ENCODE measurements at regions not wholly inside any gene's neighbourhood (a gene's known extent, or its start where the extent isn't known, plus 50 kb on each side); places are given as distances from the start of the nearest gene placed in this dataset.
A peak's percentile ranks its signal among the peaks of the same experiment; 100 is the strongest.

GRCh38 chr16:62954144-62955032 is 918.1 kb upstream of the CDH8 start:
- H3F3A ChIP-seq (ENCODE audit: insufficient read depth, low read length, poor library complexity, severe bottlenecking) = peaks cover 4% of the 10 kb centered on the region
- no peaks in the 10 kb centered on the region for H3K9me3 ChIP-seq (ENCODE audit: low read length)
- peak overlapping the region; percentile 52 for H3K27ac ChIP-seq (ENCODE audit: low read length)
- H3K79me2 ChIP-seq (replicated peaks; ENCODE audit: insufficient read depth, low read length) = no peaks in the 10 kb centered on the region
- TF ChIP-seq MXI1 (conservative IDR thresholded peaks at IDR 0.05; ENCODE audit: poor library complexity, severe bottlenecking) (no peak), REST (IDR thresholded peaks at IDR 0.05; ENCODE audit: borderline replicate concordance) (no peak), EP300 (conservative IDR thresholded peaks at IDR 0.05; ENCODE audit: poor library complexity, severe bottlenecking) (no peak), EZH2 (IDR thresholded peaks at IDR 0.05; ENCODE audit: borderline replicate concordance, insufficient read depth, low read length, poor library complexity, severe bottlenecking) (no peak), CTCF (IDR thresholded peaks at IDR 0.05; ENCODE audit: poor library complexity, severe bottlenecking) (no peak), POLR2AphosphoS5 (IDR thresholded peaks at IDR 0.05) (no peak), SMC3 (conservative IDR thresholded peaks at IDR 0.05; ENCODE audit: poor library complexity) (no peak), RAD21 (conservative IDR thresholded peaks at IDR 0.05) (no peak), TAF1 (IDR thresholded peaks at IDR 0.05; ENCODE audit: low read depth) (no peak)
- H3K4me3 ChIP-seq (ENCODE audit: low read length) = peak overlapping the region; percentile 24
- no peaks in the 10 kb centered on the region for H4K20me1 ChIP-seq (ENCODE audit: insufficient read depth)
- H3K9me2 ChIP-seq (ENCODE audit: insufficient read depth, low read length) = no peaks in the 10 kb centered on the region
- no peaks in the 10 kb centered on the region for H3K36me3 ChIP-seq (ENCODE audit: insufficient read depth, low read length)
- H3K27me3 ChIP-seq (ENCODE audit: insufficient read depth, low read depth, low read length) = no peaks in the 10 kb centered on the region
- no peak overlapping the region for H3K9ac ChIP-seq (ENCODE audit: low read length)
- H2AFZ ChIP-seq (ENCODE audit: low read depth, low read length) = no peak overlapping the region
- no peak overlapping the region for H3K4me2 ChIP-seq (ENCODE audit: low read length)

DNA sequence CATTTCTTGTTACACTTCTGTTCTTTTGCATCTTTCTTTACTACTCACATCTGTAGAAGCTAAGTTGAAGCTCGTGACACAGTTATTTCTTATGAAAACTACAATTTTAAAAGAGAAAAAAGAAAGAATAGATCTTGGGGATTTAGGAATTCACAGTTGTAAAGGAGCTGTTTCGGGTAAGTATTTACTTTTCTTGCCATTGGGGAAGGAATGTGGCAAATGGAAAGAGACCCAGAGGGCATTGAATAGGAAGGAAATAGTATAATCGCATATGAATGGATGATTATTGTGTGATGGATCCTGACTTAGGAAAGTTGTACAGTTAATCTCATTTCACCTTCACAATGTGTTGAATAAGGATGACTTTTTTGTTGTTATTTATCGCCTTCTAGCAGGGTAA is 914.1 kb upstream of the CDH8 start:
- Histone ChIP-seq H3K9ac (ENCODE audit: low read length) (no peak overlapping the region), H2AFZ (ENCODE audit: low read depth, low read length) (no peak overlapping the region), H3F3A (ENCODE audit: insufficient read depth, low read length, poor library complexity, severe bottlenecking) (peaks cover 1% of the 10 kb centered on the region), H3K4me2 (ENCODE audit: low read length) (no peak overlapping the region), H3K79me2 (replicated peaks; ENCODE audit: insufficient read depth, low read length) (no peaks in the 10 kb centered on the region), H3K27ac (ENCODE audit: low read length) (no peak overlapping the region), H3K36me3 (ENCODE audit: insufficient read depth, low read length) (no peaks in the 10 kb centered on the region), H3K9me2 (ENCODE audit: insufficient read depth, low read length) (no peaks in the 10 kb centered on the region), H4K20me1 (ENCODE audit: insufficient read depth) (no peaks in the 10 kb centered on the region), H3K4me3 (ENCODE audit: low read length) (no peak overlapping the region), H3K9me3 (ENCODE audit: low read length) (no peaks in the 10 kb centered on the region), H3K27me3 (ENCODE audit: insufficient read depth, low read depth, low read length) (no peaks in the 10 kb centered on the region)
- TF ChIP-seq EZH2 (IDR thresholded peaks at IDR 0.05; ENCODE audit: borderline replicate concordance, insufficient read depth, low read length, poor library complexity, severe bottlenecking) = no peak
- TF ChIP-seq CTCF (IDR thresholded peaks at IDR 0.05; ENCODE audit: poor library complexity, severe bottlenecking) = no peak
- no peak for TF ChIP-seq POLR2AphosphoS5 (IDR thresholded peaks at IDR 0.05)
- TF ChIP-seq RAD21 (conservative IDR thresholded peaks at IDR 0.05) = no peak
- no peak for TF ChIP-seq SMC3 (conservative IDR thresholded peaks at IDR 0.05; ENCODE audit: poor library complexity)
- TF ChIP-seq TAF1 (IDR thresholded peaks at IDR 0.05; ENCODE audit: low read depth) = no peak
- TF ChIP-seq MXI1 (conservative IDR thresholded peaks at IDR 0.05; ENCODE audit: poor library complexity, severe bottlenecking) = no peak
- TF ChIP-seq REST (IDR thresholded peaks at IDR 0.05; ENCODE audit: borderline replicate concordance) = no peak
- no peak for TF ChIP-seq EP300 (conservative IDR thresholded peaks at IDR 0.05; ENCODE audit: poor library complexity, severe bottlenecking)
